Liver (tissue), 8 donors: ENCODE measurements at regions not wholly inside any gene's neighbourhood (a gene's known extent, or its start where the extent isn't known, plus 50 kb on each side); places are given as distances from the start of the nearest gene placed in this dataset.

Source experiments
- DNase-seq: peaks from one replicate; pipeline ENCODE4 v3.0.0-alpha.2; 2017; ENCODE audit warnings: low spot score
- H3K27ac ChIP-seq, 2 donors: one replicate each; pipeline ENCODE4 v1.7.0; 2013; ENCODE audit warnings: inconsistent platforms in 2 of 2, low read length in 2 of 2, control low read depth in 1 of 2, low read depth in 1 of 2, mild to moderate bottlenecking in 1 of 2
- H3K27me3 ChIP-seq, 4 donors: one replicate each; pipeline versions ENCODE4 v1.6.1 to v1.7.0; 2013; ENCODE audit warnings: low read length in 3 of 4, inconsistent platforms in 1 of 4, mild to moderate bottlenecking in 1 of 4, moderate library complexity in 1 of 4; ENCODE audit not compliant: control insufficient read depth in 4 of 4, insufficient read depth in 4 of 4
- H3K36me3 ChIP-seq, 4 donors: one replicate each; pipeline versions ENCODE4 v1.6.1 to v1.7.0; 2013; ENCODE audit warnings: low read length in 3 of 4, mild to moderate bottlenecking in 3 of 4, low read depth in 1 of 4, moderate library complexity in 1 of 4; ENCODE audit not compliant: control insufficient read depth in 4 of 4, insufficient read depth in 3 of 4
- H3K4me1 ChIP-seq, 4 donors: one replicate each; pipeline versions ENCODE4 v1.6.1 to v1.7.0; 2013; ENCODE audit warnings: low read length in 3 of 4, mild to moderate bottlenecking in 3 of 4, moderate library complexity in 1 of 4; ENCODE audit not compliant: control insufficient read depth in 4 of 4, insufficient read depth in 4 of 4
- H3K4me3 ChIP-seq, 3 donors: one replicate each; pipeline versions ENCODE4 v1.6.1 to v1.7.0; 2013; ENCODE audit warnings: low read length in 3 of 3, control low read depth in 1 of 3, low read depth in 1 of 3, mild to moderate bottlenecking in 1 of 3
- H3K9ac ChIP-seq, 2 donors: one replicate each; pipeline ENCODE4 v1.7.0; 2013; ENCODE audit warnings: low read length in 2 of 2, mild to moderate bottlenecking in 2 of 2, moderate library complexity in 2 of 2, control low read depth in 1 of 2, low read depth in 1 of 2
- H3K9me3 ChIP-seq, 4 donors: one replicate each; pipeline versions ENCODE4 v1.6.1 to v1.7.0; 2013; ENCODE audit warnings: low read length in 3 of 4; ENCODE audit not compliant: control insufficient read depth in 4 of 4
- ATF3 ChIP-seq: IDR thresholded peaks from 2 replicates; pipeline ENCODE4 v1.6.1; 2016; ENCODE audit warnings: antibody characterized with exemption
- EGR1 ChIP-seq, 2 donors: IDR thresholded peaks; 2 replicates each; pipeline ENCODE4 v1.6.1; 2016 to 2018; ENCODE audit warnings: antibody characterized with exemption in 2 of 2, low read depth in 2 of 2
- FOXA1 ChIP-seq: IDR thresholded peaks from 2 replicates; pipeline ENCODE4 v1.6.1; 2016; ENCODE audit warnings: antibody characterized with exemption
- FOXA2 ChIP-seq: IDR thresholded peaks from 2 replicates; pipeline ENCODE4 v1.6.1; 2016; ENCODE audit warnings: antibody characterized with exemption
- GABPA ChIP-seq, 2 donors: IDR thresholded peaks in 1 of 2; conservative IDR thresholded peaks in 1 of 2; 2 replicates each; pipeline ENCODE4 v1.6.1; 2016; ENCODE audit warnings: antibody characterized with exemption in 2 of 2, mild to moderate bottlenecking in 1 of 2, moderate library complexity in 1 of 2
- HNF4A ChIP-seq, 2 donors: conservative IDR thresholded peaks; 2 replicates each; pipeline ENCODE4 v1.6.1; 2016; ENCODE audit warnings: antibody characterized with exemption in 2 of 2, mild to moderate bottlenecking in 2 of 2
- NR2F2 ChIP-seq: IDR thresholded peaks from 2 replicates; pipeline ENCODE4 v1.6.1; 2016; ENCODE audit warnings: antibody characterized with exemption
- RAD21 ChIP-seq, 2 donors: IDR thresholded peaks; 2 replicates each; pipeline ENCODE4 v1.6.1; 2016; ENCODE audit warnings: antibody characterized with exemption in 2 of 2, mild to moderate bottlenecking in 2 of 2
- REST ChIP-seq: IDR thresholded peaks from 2 replicates; pipeline ENCODE4 v1.6.1; 2016; ENCODE audit warnings: antibody characterized with exemption, mild to moderate bottlenecking
- RXRA ChIP-seq, 2 donors: IDR thresholded peaks; 2 replicates each; pipeline ENCODE4 v1.6.1; 2017 to 2018; ENCODE audit warnings: antibody characterized with exemption in 2 of 2, mild to moderate bottlenecking in 1 of 2
- WGBS: extraction: QIAGEN DNeasy Blood & Tissue Kit; methylation state at CpG from one replicate; pipeline ENCODE4 v1.1.7; 2013; 5-methylcytosine and 5-hydroxymethylcytosine counted together
- TF ChIP-seq, protein P1 (sequence below): IDR thresholded peaks from 2 replicates; pipeline ENCODE4 v1.6.1; 2016; ENCODE audit warnings: antibody characterized with exemption
- TF ChIP-seq, protein P2 (sequence below): fragments of 150-350 bp; IDR thresholded peaks from 2 replicates; pipeline ENCODE4 v1.5.1; 2017; ENCODE audit warnings: improper control_type of control experiment, low read depth, low read length; ENCODE audit not compliant: missing input control
- donor health status: healthy.
- donor health status: healthy.
- donor health status: healthy.
- donor health status: healthy.
- donor health status: healthy.

DNA sequence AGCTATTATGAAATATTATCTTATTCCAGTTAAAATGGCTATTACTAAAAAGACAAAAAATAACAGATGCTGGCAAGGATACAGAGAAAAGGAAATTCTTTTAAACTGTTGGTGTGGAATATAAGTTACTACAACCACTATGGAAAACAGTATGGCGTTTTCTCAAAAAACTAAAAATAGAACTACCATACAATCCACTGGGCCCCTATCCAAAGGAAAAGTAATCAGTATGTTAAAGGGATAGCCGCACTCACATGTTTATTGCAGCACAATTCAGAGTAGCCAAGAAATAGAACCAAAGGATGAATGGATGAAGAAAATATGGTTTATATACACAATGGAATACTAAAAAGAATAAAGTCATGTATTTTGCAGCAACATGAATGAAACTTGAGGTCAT is 303.8 kb upstream of the ECI2 start:
- 29% methylated on average over 2 of the region's 2 CpGs for WGBS

DNA sequence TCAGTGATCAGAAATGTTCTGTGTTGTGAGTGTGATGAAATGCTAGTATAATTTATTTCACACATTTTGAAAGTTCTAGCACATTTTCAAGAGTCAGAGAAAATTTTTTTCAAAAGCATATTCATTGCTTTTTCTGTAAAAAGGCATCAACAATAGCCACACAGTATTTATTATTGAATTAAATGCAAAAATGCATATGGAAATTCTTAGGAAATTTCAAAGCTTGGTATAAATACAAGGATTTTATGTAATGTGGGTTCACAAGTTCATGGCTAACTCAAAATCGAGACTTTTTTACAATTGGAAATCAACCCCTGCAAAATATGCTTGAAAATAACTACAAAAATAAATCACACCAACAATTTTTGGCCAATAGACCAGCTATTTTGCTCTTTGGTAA is 302.0 kb upstream of the ECI2 start:
- no peaks in the 10 kb centered on the region for H3K36me3 ChIP-seq
- no peak overlapping the region for H3K27ac ChIP-seq
- H3K4me1 ChIP-seq, result no peaks in the 10 kb centered on the region
- H3K9ac ChIP-seq, result no peak overlapping the region
- DNase-seq, result no peak
- 60% methylated on average over 1 of the region's 1 CpG for WGBS
- H3K9me3 ChIP-seq, result no peaks in the 10 kb centered on the region
- TF ChIP-seq HNF4A (conservative IDR thresholded peaks at IDR 0.05) (no peak), EGR1 (IDR thresholded peaks at IDR 0.05; ENCODE audit: low read depth in 2 of 2) (no peak), RXRA (IDR thresholded peaks at IDR 0.05) (no peak), NR2F2 (no peak), FOXA2 (no peak), RAD21 (IDR thresholded peaks at IDR 0.05) (no peak), GABPA (IDR thresholded peaks at IDR 0.05 in 1 of 2, conservative IDR thresholded peaks at IDR 0.05 in 1 of 2) (no peak), ATF3 (no peak), REST (no peak)
- TF ChIP-seq, protein P1, sequence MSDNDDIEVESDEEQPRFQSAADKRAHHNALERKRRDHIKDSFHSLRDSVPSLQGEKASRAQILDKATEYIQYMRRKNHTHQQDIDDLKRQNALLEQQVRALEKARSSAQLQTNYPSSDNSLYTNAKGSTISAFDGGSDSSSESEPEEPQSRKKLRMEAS, result no peak
- TF ChIP-seq, protein P2, sequence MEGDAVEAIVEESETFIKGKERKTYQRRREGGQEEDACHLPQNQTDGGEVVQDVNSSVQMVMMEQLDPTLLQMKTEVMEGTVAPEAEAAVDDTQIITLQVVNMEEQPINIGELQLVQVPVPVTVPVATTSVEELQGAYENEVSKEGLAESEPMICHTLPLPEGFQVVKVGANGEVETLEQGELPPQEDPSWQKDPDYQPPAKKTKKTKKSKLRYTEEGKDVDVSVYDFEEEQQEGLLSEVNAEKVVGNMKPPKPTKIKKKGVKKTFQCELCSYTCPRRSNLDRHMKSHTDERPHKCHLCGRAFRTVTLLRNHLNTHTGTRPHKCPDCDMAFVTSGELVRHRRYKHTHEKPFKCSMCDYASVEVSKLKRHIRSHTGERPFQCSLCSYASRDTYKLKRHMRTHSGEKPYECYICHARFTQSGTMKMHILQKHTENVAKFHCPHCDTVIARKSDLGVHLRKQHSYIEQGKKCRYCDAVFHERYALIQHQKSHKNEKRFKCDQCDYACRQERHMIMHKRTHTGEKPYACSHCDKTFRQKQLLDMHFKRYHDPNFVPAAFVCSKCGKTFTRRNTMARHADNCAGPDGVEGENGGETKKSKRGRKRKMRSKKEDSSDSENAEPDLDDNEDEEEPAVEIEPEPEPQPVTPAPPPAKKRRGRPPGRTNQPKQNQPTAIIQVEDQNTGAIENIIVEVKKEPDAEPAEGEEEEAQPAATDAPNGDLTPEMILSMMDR, result no peak
- no peak overlapping the region for H3K4me3 ChIP-seq
- peaks cover 0 to 4% (median 0%) of the 10 kb centered on the region in 4 donors for H3K27me3 ChIP-seq

More for the DNA sequence above, 303.8 kb upstream of the ECI2 start:
- Histone ChIP-seq H3K27me3 (no peaks in the 10 kb centered on the region), H3K4me3 (no peak overlapping the region), H3K36me3 (no peaks in the 10 kb centered on the region), H3K4me1 (no peaks in the 10 kb centered on the region), H3K9ac (no peak overlapping the region), H3K9me3 (no peaks in the 10 kb centered on the region), H3K27ac (no peak overlapping the region)
- TF ChIP-seq FOXA2 (no peak), HNF4A (conservative IDR thresholded peaks at IDR 0.05) (no peak), GABPA (IDR thresholded peaks at IDR 0.05 in 1 of 2, conservative IDR thresholded peaks at IDR 0.05 in 1 of 2) (no peak), ATF3 (no peak), FOXA1 (no peak), REST (no peak)
- TF ChIP-seq, protein P2, result no peak
- no peak for DNase-seq
